MM.1S (cell line): ENCODE measurements at regions not wholly inside any gene's neighbourhood (a gene's known extent, or its start where the extent isn't known, plus 50 kb on each side); places are given as distances from the start of the nearest gene placed in this dataset.
A peak's percentile ranks its signal among the peaks of the same experiment; 100 is the strongest.

ENCODE experiments used
- DNase-seq: peaks from one replicate; pipeline ENCODE4 v3.0.0-alpha.2; 2015
- H2AFZ ChIP-seq: fragments of 300-600 bp; sonication (generic); 2 replicates; pipeline ENCODE4 v1.6.0; 2016; ENCODE audit warnings: antibody characterized with exemption, low read length
- H3F3A ChIP-seq: fragments of 300-600 bp; sonication (generic); 2 replicates; pipeline ENCODE4 v1.6.1; 2016; ENCODE audit warnings: mild to moderate bottlenecking, antibody characterized with exemption, low read length, moderate library complexity, mixed read lengths; ENCODE audit not compliant: insufficient read depth
- H3K27ac ChIP-seq: fragments of 300-600 bp; sonication (generic); 2 replicates; pipeline ENCODE4 v1.5.1; 2016; ENCODE audit warnings: mild to moderate bottlenecking, low read length
- H3K27me3 ChIP-seq: fragments of 300-600 bp; sonication (generic); replicated peaks from 2 replicates; pipeline ENCODE4 v1.6.0; 2016; ENCODE audit warnings: low read length; ENCODE audit not compliant: insufficient read depth
- H3K36me3 ChIP-seq: fragments of 300-600 bp; sonication (generic); replicated peaks from 2 replicates; pipeline ENCODE4 v1.6.1; 2016; ENCODE audit warnings: mild to moderate bottlenecking, low read length, mixed read lengths; ENCODE audit not compliant: insufficient read depth
- H3K4me1 ChIP-seq: fragments of 300-600 bp; sonication (generic); 2 replicates; pipeline ENCODE4 v1.6.1; 2016; ENCODE audit warnings: low read length, mixed read lengths
- H3K4me2 ChIP-seq: fragments of 300-600 bp; sonication (generic); 2 replicates; pipeline ENCODE4 v1.6.0; 2016; ENCODE audit warnings: low read depth, low read length
- H3K4me3 ChIP-seq: fragments of 300-600 bp; sonication (generic); 2 replicates; pipeline ENCODE4 v1.5.1; 2016; ENCODE audit warnings: low read length, mixed read lengths
- H3K79me2 ChIP-seq: fragments of 300-600 bp; sonication (generic); 2 replicates; pipeline ENCODE4 v1.6.1; 2016; ENCODE audit warnings: mixed run types, low read length, mixed read lengths
- H3K9ac ChIP-seq: fragments of 300-600 bp; sonication (generic); 2 replicates; pipeline ENCODE4 v1.6.1; 2016; ENCODE audit warnings: low read length, mixed read lengths
- H3K9me2 ChIP-seq: fragments of 300-600 bp; sonication (generic); replicated peaks from 2 replicates; pipeline ENCODE4 v1.6.1; 2016; ENCODE audit warnings: mild to moderate bottlenecking, low read length, mixed read lengths; ENCODE audit not compliant: insufficient read depth
- H3K9me3 ChIP-seq: fragments of 300-600 bp; sonication (generic); replicated peaks from 2 replicates; pipeline ENCODE4 v1.6.1; 2016; ENCODE audit warnings: mild to moderate bottlenecking, low read length, mixed read lengths; ENCODE audit not compliant: insufficient read depth
- H4K20me1 ChIP-seq: fragments of 300-600 bp; sonication (generic); 2 replicates; pipeline ENCODE4 v1.6.1; 2016; ENCODE audit warnings: mild to moderate bottlenecking, low read length, moderate library complexity, mixed read lengths; ENCODE audit not compliant: insufficient read depth
- CTCF ChIP-seq: fragments of 300-600 bp; sonication (generic); IDR thresholded peaks from 2 replicates; pipeline ENCODE4 v1.5.1; 2016; ENCODE audit warnings: antibody characterized with exemption, low read length, mixed read lengths
- EZH2 ChIP-seq: fragments of 300-600 bp; sonication (generic); optimal IDR thresholded peaks from 2 replicates; pipeline ENCODE3; 2017; ENCODE audit warnings: low read depth, mild to moderate bottlenecking, antibody characterized with exemption, low read length, mixed read lengths
- EZH2phosphoT487 ChIP-seq: fragments of 300-600 bp; sonication (generic); IDR thresholded peaks from 2 replicates; pipeline ENCODE4 v1.6.1; 2018; ENCODE audit warnings: antibody characterized with exemption, low read length

- H3K27me3 ChIP-seq: no peaks in the 10 kb centered on the region
- no peaks in the 10 kb centered on the region for H3K4me1 ChIP-seq
- no peaks in the 10 kb centered on the region for H3K36me3 ChIP-seq
- DNase-seq: no peak
- H3K9me3 ChIP-seq: no peaks in the 10 kb centered on the region
- no peak overlapping the region for H3K4me3 ChIP-seq
- no peak overlapping the region for H3K9ac ChIP-seq
- H4K20me1 ChIP-seq: no peaks in the 10 kb centered on the region
- no peak overlapping the region for H3K27ac ChIP-seq
- H2AFZ ChIP-seq: peak overlapping the region; percentile 28; the same call in 1 of the 2 replicates
- H3K4me2 ChIP-seq: no peak overlapping the region
- no peaks in the 10 kb centered on the region for H3K9me2 ChIP-seq
- TF ChIP-seq EZH2: no peak
- no peak for TF ChIP-seq CTCF
- TF ChIP-seq EZH2phosphoT487: no peak
- H3F3A ChIP-seq: no peaks in the 10 kb centered on the region
- no peaks in the 10 kb centered on the region for H3K79me2 ChIP-seq
These were observed 324.2 kb upstream of the RGPD4 start for GRCh38 chr2:107502539-107502938.

- DNase-seq: no peak
These were observed 314.5 kb upstream of the RGPD4 start for GRCh38 chr2:107511970-107512789.

GRCh38 chr2:107525406-107525805 is 301.3 kb upstream of the RGPD4 start:
- Histone ChIP-seq H3F3A (no peaks in the 10 kb centered on the region), H3K9ac (no peak overlapping the region), H3K27ac (no peak overlapping the region), H3K4me2 (no peak overlapping the region), H3K27me3 (no peaks in the 10 kb centered on the region), H2AFZ (no peak overlapping the region), H3K4me3 (no peak overlapping the region), H3K9me2 (no peaks in the 10 kb centered on the region), H3K9me3 (no peaks in the 10 kb centered on the region), H4K20me1 (no peaks in the 10 kb centered on the region), H3K4me1 (no peaks in the 10 kb centered on the region), H3K36me3 (no peaks in the 10 kb centered on the region), H3K79me2 (no peaks in the 10 kb centered on the region)
- TF ChIP-seq EZH2 (no peak), EZH2phosphoT487 (no peak), CTCF (no peak)
- DNase-seq: no peak

More at GRCh38 chr2:107511970-107512789, 314.5 kb upstream of the RGPD4 start:
- Histone ChIP-seq H3K9me2 (no peaks in the 10 kb centered on the region), H3K9ac (no peak overlapping the region), H3K79me2 (no peaks in the 10 kb centered on the region), H3K9me3 (no peaks in the 10 kb centered on the region), H3K36me3 (no peaks in the 10 kb centered on the region), H3K4me2 (no peak overlapping the region), H3F3A (no peaks in the 10 kb centered on the region), H3K27me3 (no peaks in the 10 kb centered on the region), H3K27ac (no peak overlapping the region), H4K20me1 (no peaks in the 10 kb centered on the region), H3K4me3 (no peak overlapping the region), H3K4me1 (no peaks in the 10 kb centered on the region), H2AFZ (no peak overlapping the region)
- TF ChIP-seq EZH2: no peak
- TF ChIP-seq EZH2phosphoT487: no peak
- no peak for TF ChIP-seq CTCF
